GM23248 (cell line): ENCODE measurements at regions not wholly inside any gene's neighbourhood (a gene's known extent, or its start where the extent isn't known, plus 50 kb on each side); places are given as distances from the start of the nearest gene placed in this dataset. TPM values are rescaled to one million over a fixed set of nuclear protein-coding genes. Genes with fewer than 3 reads are reported as not detected.

Experiments
- DNase-seq: peaks from one replicate; pipeline ENCODE4 v3.0.0-alpha.2; 2015
- H2AFZ ChIP-seq: fragments of 200-600 bp; sonication (generic); 2 replicates; pipeline ENCODE4 v1.6.1; 2016; ENCODE audit warnings: antibody characterized with exemption
- H3F3A ChIP-seq: fragments of 200-600 bp; sonication (generic); 2 replicates; pipeline ENCODE4 v1.6.1; 2016; ENCODE audit warnings: mild to moderate bottlenecking, antibody characterized with exemption, mixed run types; ENCODE audit not compliant: insufficient read depth
- H3K27ac ChIP-seq: fragments of 200-600 bp; sonication (generic); 2 replicates; pipeline ENCODE4 v1.5.1; 2016; ENCODE audit warnings: mild to moderate bottlenecking
- H3K27me3 ChIP-seq: fragments of 200-600 bp; sonication (generic); replicated peaks from 2 replicates; pipeline ENCODE4 v1.6.1; 2016; ENCODE audit warnings: mild to moderate bottlenecking; ENCODE audit not compliant: insufficient read depth
- H3K36me3 ChIP-seq: fragments of 200-600 bp; sonication (generic); 2 replicates; pipeline ENCODE4 v1.6.1; 2016; ENCODE audit warnings: low read depth, mild to moderate bottlenecking
- H3K4me1 ChIP-seq: fragments of 200-600 bp; sonication (generic); 2 replicates; pipeline ENCODE4 v1.6.1; 2016; ENCODE audit warnings: mild to moderate bottlenecking; ENCODE audit not compliant: insufficient read depth
- H3K4me2 ChIP-seq: fragments of 200-600 bp; sonication (generic); one replicate; pipeline ENCODE4 v1.6.1; 2016; ENCODE audit warnings: mild to moderate bottlenecking; ENCODE audit not compliant: unreplicated experiment
- H3K4me3 ChIP-seq: fragments of 200-600 bp; sonication (generic); 2 replicates; pipeline ENCODE4 v1.5.1; 2016; ENCODE audit warnings: mild to moderate bottlenecking
- H3K79me2 ChIP-seq: fragments of 200-600 bp; sonication (generic); 2 replicates; pipeline ENCODE4 v1.6.1; 2016; ENCODE audit warnings: mild to moderate bottlenecking; ENCODE audit not compliant: insufficient read depth
- H3K9ac ChIP-seq: fragments of 200-600 bp; sonication (generic); 2 replicates; pipeline ENCODE4 v1.6.1; 2016; ENCODE audit warnings: mild to moderate bottlenecking
- H3K9me2 ChIP-seq: fragments of 200-600 bp; sonication (generic); 2 replicates; pipeline ENCODE4 v1.6.1; 2016; ENCODE audit warnings: mixed run types, mild to moderate bottlenecking, moderate library complexity; ENCODE audit not compliant: insufficient read depth
- H3K9me3 ChIP-seq: fragments of 200-600 bp; sonication (generic); one replicate; pipeline ENCODE4 v1.6.1; 2017; ENCODE audit warnings: low read depth
- H4K20me1 ChIP-seq: fragments of 200-600 bp; sonication (generic); 2 replicates; pipeline ENCODE4 v1.6.0; 2016; ENCODE audit not compliant: insufficient read depth
- EZH2 ChIP-seq: fragments of 200-600 bp; sonication (generic); IDR thresholded peaks from 2 replicates; pipeline ENCODE4 v1.6.1; 2018; ENCODE audit warnings: antibody characterized with exemption, mild to moderate bottlenecking; ENCODE audit not compliant: insufficient read depth, poor library complexity, severe bottlenecking
- EZH2phosphoT487 ChIP-seq: fragments of 200-600 bp; sonication (generic); IDR thresholded peaks from 2 replicates; pipeline ENCODE4 v1.6.1; 2018; ENCODE audit warnings: antibody characterized with exemption, moderate library complexity, mild to moderate bottlenecking, low read depth; ENCODE audit not compliant: insufficient read depth
- WGBS, 2 experiments: methylation state at CpG; one replicate each; pipeline ENCODE4 v1.1.6; 2015 to 2017; ENCODE audit warnings: low lambda C conversion rate in 2 of 2, low coverage in 1 of 2; ENCODE audit errors: missing lambda C conversion rate in 2 of 2; 5-methylcytosine and 5-hydroxymethylcytosine counted together
- in situ Hi-C: fragments of 300-500 bp; cut with MboI; formaldehyde crosslinking; loops from 2 replicates; pipeline ENCODE4 v1.15.0; 2020
- small RNA-seq: library from RNA; depleted of rRNA; stranded (forward); fragments of <200 nt; gene quantifications from one replicate; pipeline ENCODE3, GENCODE V24; 2014; ENCODE audit warnings: low read depth, low replicate concordance

GRCh38 chr19:23461120-23461519, 65.8 kb upstream of the ZNF91 start:
- Histone ChIP-seq H3K4me3 (no peak overlapping the region), H3K27ac (no peak overlapping the region), H3K27me3 (no peaks in the 10 kb centered on the region), H3K9me2 (no peaks in the 10 kb centered on the region), H3K9me3 (no peaks in the 10 kb centered on the region), H3K4me2 (no peak overlapping the region), H3K4me1 (no peaks in the 10 kb centered on the region), H3K9ac (no peak overlapping the region), H3K36me3 (no peaks in the 10 kb centered on the region), H3F3A (no peaks in the 10 kb centered on the region), H3K79me2 (no peaks in the 10 kb centered on the region), H4K20me1 (no peaks in the 10 kb centered on the region), H2AFZ (no peak overlapping the region)
- WGBS, 2 experiments, result 11 to 24% methylated on average over 2 of the region's 2 CpGs
- in situ Hi-C loops, result no loop called here
- no peak for DNase-seq
- TF ChIP-seq EZH2 (no peak), EZH2phosphoT487 (no peak)

- no peak overlapping the region for H3K9ac ChIP-seq
- WGBS, 2 experiments, result 20 to 40% methylated on average over 3 of the region's 3 CpGs
- no peak overlapping the region for H2AFZ ChIP-seq
- no peaks in the 10 kb centered on the region for H3K9me2 ChIP-seq
- H3K27ac ChIP-seq, result no peak overlapping the region
- no peaks in the 10 kb centered on the region for H3K79me2 ChIP-seq
- no peaks in the 10 kb centered on the region for H3K9me3 ChIP-seq
- no peak for TF ChIP-seq EZH2phosphoT487
- TF ChIP-seq EZH2, result no peak
- no peaks in the 10 kb centered on the region for H3K4me1 ChIP-seq
- H3K4me2 ChIP-seq, result no peak overlapping the region
- no peaks in the 10 kb centered on the region for H3K27me3 ChIP-seq
- H3K36me3 ChIP-seq, result no peaks in the 10 kb centered on the region
- H3F3A ChIP-seq, result no peaks in the 10 kb centered on the region
- DNase-seq, result no peak
- in situ Hi-C loops, result no loop called here
- no peak overlapping the region for H3K4me3 ChIP-seq
- no peaks in the 10 kb centered on the region for H4K20me1 ChIP-seq
These were observed 65.4 kb upstream of the ZNF91 start for GRCh38 chr19:23460656-23461055.

Small RNAs in the stretch of these regions (small RNA-seq; reads per million reads assigned to genes)
- gene RPS27P29, result not detected
